Suprapubic skin (tissue), 4 donors: ENCODE measurements at regions not wholly inside any gene's neighbourhood (a gene's known extent, or its start where the extent isn't known, plus 50 kb on each side); places are given as distances from the start of the nearest gene placed in this dataset.
A peak's percentile ranks its signal among the peaks of the same experiment; 100 is the strongest.

Experiments
- DNase-seq, 2 donors: peaks; one replicate each; pipeline ENCODE4 v3.0.0-alpha.2; 2019; ENCODE audit warnings: low spot score in 2 of 2
- H3K27ac ChIP-seq: fragments of 200-600 bp; sonication (generic); one replicate; pipeline ENCODE4 v1.5.1; 2019
- H3K27me3 ChIP-seq: fragments of 200-600 bp; sonication (generic); one replicate; pipeline ENCODE4 v1.5.1; 2019
- H3K36me3 ChIP-seq: fragments of 200-600 bp; sonication (generic); one replicate; pipeline ENCODE4 v1.5.1; 2019
- H3K4me1 ChIP-seq: fragments of 200-600 bp; sonication (generic); one replicate; pipeline ENCODE4 v1.5.1; 2019
- H3K4me3 ChIP-seq: fragments of 200-600 bp; sonication (generic); one replicate; pipeline ENCODE4 v1.5.1; 2019; ENCODE audit warnings: mild to moderate bottlenecking
- H3K9me3 ChIP-seq: fragments of 200-600 bp; sonication (generic); one replicate; pipeline ENCODE4 v1.5.1; 2019
- CTCF ChIP-seq, 2 donors: fragments of 200-600 bp in 1 of 2; fragments of 450-650 bp in 1 of 2; sonication (generic) in 1 of 2; IDR thresholded peaks; one replicate each; pipeline ENCODE4 v1.5.1; 2016 to 2019; ENCODE audit warnings: antibody characterized with exemption in 2 of 2, mild to moderate bottlenecking in 1 of 2, moderate library complexity in 1 of 2
- EP300 ChIP-seq: sonication (generic); formaldehyde crosslinking; IDR thresholded peaks from one replicate; pipeline ENCODE4 v1.6.1; 2017; ENCODE audit warnings: antibody characterized with exemption
- POLR2A ChIP-seq, 2 donors: fragments of 450-650 bp; IDR thresholded peaks; one replicate each; pipeline ENCODE4 v1.6.1; 2017; ENCODE audit warnings: antibody characterized with exemption in 2 of 2, mild to moderate bottlenecking in 2 of 2, moderate library complexity in 2 of 2
- POLR2AphosphoS5 ChIP-seq, 3 donors: sonication (generic); formaldehyde crosslinking; IDR thresholded peaks; one replicate each; pipeline ENCODE4 v1.6.1; 2017; ENCODE audit warnings: antibody characterized with exemption in 3 of 3
- WGBS: methylation state at CpG from one replicate; pipeline ENCODE4 v1.1.5; 2018; 5-methylcytosine and 5-hydroxymethylcytosine counted together

- Histone ChIP-seq H3K27ac (no peak overlapping the region), H3K9me3 (no peaks in the 10 kb centered on the region), H3K27me3 (peaks cover 4% of the 10 kb centered on the region), H3K4me1 (peaks cover 11% of the 10 kb centered on the region), H3K4me3 (no peak overlapping the region), H3K36me3 (no peaks in the 10 kb centered on the region)
- TF ChIP-seq POLR2AphosphoS5 (IDR thresholded peaks at IDR 0.05): no peak
- no peak for TF ChIP-seq POLR2A (IDR thresholded peaks at IDR 0.05)
- TF ChIP-seq CTCF (IDR thresholded peaks at IDR 0.05): no peak
- no peak for TF ChIP-seq EP300
- 90% methylated on average over 2 of the region's 2 CpGs for WGBS
- no peak for DNase-seq
These were observed 451.5 kb downstream of the EPHA4 start for GRCh38 chr2:221120643-221121042.

GRCh38 chr2:221123396-221123795 lies 448.7 kb downstream of the EPHA4 start:
- 64% methylated on average over 3 of the region's 3 CpGs for WGBS
- peaks cover 4% of the 10 kb centered on the region for H3K27me3 ChIP-seq
- H3K4me1 ChIP-seq: peaks cover 11% of the 10 kb centered on the region
- no peak overlapping the region for H3K4me3 ChIP-seq
- H3K36me3 ChIP-seq: no peaks in the 10 kb centered on the region
- H3K27ac ChIP-seq: no peak overlapping the region
- no peak for DNase-seq
- H3K9me3 ChIP-seq: no peaks in the 10 kb centered on the region
- TF ChIP-seq CTCF (IDR thresholded peaks at IDR 0.05) (no peak), EP300 (no peak), POLR2A (IDR thresholded peaks at IDR 0.05) (no peak), POLR2AphosphoS5 (IDR thresholded peaks at IDR 0.05) (no peak)

GRCh38 chr2:221124532-221125240 lies 447.4 kb downstream of the EPHA4 start:
- no peaks in the 10 kb centered on the region for H3K36me3 ChIP-seq
- H3K27me3 ChIP-seq: peaks cover 4% of the 10 kb centered on the region
- no peak for TF ChIP-seq CTCF (IDR thresholded peaks at IDR 0.05)
- TF ChIP-seq POLR2A (IDR thresholded peaks at IDR 0.05): no peak
- no peak for TF ChIP-seq EP300
- no peak for TF ChIP-seq POLR2AphosphoS5 (IDR thresholded peaks at IDR 0.05)
- WGBS: 36% methylated on average over 9 of the region's 9 CpGs
- DNase-seq: no peak
- peak overlapping the region; percentile 57 for H3K27ac ChIP-seq
- peaks cover 11% of the 10 kb centered on the region for H3K4me1 ChIP-seq
- peak overlapping the region; percentile 16 for H3K4me3 ChIP-seq
- no peaks in the 10 kb centered on the region for H3K9me3 ChIP-seq

GRCh38 chr2:221125691-221126090 lies 446.4 kb downstream of the EPHA4 start:
- Histone ChIP-seq H3K36me3 (no peaks in the 10 kb centered on the region), H3K9me3 (no peaks in the 10 kb centered on the region), H3K4me3 (no peak overlapping the region), H3K27ac (no peak overlapping the region), H3K4me1 (peaks cover 11% of the 10 kb centered on the region), H3K27me3 (peaks cover 4% of the 10 kb centered on the region)
- WGBS: 47% methylated on average over 3 of the region's 3 CpGs
- TF ChIP-seq EP300 (no peak), POLR2A (IDR thresholded peaks at IDR 0.05) (no peak)
- DNase-seq: no peak

GRCh38 chr2:221129657-221130056 lies 442.4 kb downstream of the EPHA4 start:
- Histone ChIP-seq H3K4me3 (no peak overlapping the region), H3K36me3 (no peaks in the 10 kb centered on the region), H3K9me3 (no peaks in the 10 kb centered on the region), H3K27ac (no peak overlapping the region), H3K4me1 (peaks cover 6% of the 10 kb centered on the region), H3K27me3 (no peaks in the 10 kb centered on the region)
- 83% methylated on average over 1 of the region's 1 CpG for WGBS
- no peak for DNase-seq
- TF ChIP-seq POLR2A (IDR thresholded peaks at IDR 0.05): no peak
- TF ChIP-seq EP300: no peak
- TF ChIP-seq CTCF (IDR thresholded peaks at IDR 0.05): no peak
- TF ChIP-seq POLR2AphosphoS5 (IDR thresholded peaks at IDR 0.05): no peak
